SIG-M5 treated with dmso at 0.1 percent for 504 hours (cell line): ENCODE measurements at regions not wholly inside any gene's neighbourhood (a gene's known extent, or its start where the extent isn't known, plus 50 kb on each side); places are given as distances from the start of the nearest gene placed in this dataset.

Source experiments
- DNase-seq: peaks from one replicate; lab custom pipeline; 2025; ENCODE audit not compliant: unreplicated experiment; lab: John Stamatoyannopoulos, UW

DNA sequence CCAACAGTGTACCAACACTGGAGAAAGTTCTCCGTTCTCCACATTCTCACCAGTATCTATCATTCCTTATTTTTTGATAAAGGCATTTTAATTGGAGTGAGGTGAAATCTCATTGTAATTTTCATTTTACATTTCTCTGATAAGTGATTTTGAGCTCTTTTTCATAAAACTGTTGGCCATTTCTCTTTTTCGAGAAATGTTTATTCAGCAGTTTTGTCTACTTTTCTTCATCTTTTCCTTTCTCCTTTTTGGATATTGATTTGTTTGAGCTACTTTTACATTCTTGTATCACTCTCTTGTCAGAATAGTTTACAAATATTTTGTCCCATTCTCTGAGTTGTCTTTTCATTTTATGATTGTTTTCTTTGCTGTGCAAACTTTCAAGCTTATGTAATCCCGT lies 555.2 kb downstream of the COL12A1 start:
- no peak for DNase-seq

DNA sequence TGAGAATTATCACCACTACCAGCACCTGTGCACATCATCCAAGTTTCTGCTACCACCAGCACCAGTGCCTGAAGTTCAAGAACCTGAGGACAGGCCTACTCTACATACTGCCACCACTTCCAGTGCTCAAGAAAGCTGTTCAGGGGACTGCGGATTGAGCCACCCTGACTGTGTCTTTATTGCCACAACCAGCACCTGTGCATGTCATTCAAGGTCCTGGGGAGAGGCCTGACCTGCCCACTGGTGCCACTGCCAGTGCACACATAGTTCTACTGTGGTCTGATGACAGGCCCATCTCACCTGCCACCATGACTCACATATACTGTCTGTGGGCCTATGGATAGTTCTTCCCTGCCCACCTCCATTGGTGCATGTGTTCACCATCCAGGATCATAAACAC lies 559.4 kb downstream of the COL12A1 start:
- DNase-seq: no peak

DNA sequence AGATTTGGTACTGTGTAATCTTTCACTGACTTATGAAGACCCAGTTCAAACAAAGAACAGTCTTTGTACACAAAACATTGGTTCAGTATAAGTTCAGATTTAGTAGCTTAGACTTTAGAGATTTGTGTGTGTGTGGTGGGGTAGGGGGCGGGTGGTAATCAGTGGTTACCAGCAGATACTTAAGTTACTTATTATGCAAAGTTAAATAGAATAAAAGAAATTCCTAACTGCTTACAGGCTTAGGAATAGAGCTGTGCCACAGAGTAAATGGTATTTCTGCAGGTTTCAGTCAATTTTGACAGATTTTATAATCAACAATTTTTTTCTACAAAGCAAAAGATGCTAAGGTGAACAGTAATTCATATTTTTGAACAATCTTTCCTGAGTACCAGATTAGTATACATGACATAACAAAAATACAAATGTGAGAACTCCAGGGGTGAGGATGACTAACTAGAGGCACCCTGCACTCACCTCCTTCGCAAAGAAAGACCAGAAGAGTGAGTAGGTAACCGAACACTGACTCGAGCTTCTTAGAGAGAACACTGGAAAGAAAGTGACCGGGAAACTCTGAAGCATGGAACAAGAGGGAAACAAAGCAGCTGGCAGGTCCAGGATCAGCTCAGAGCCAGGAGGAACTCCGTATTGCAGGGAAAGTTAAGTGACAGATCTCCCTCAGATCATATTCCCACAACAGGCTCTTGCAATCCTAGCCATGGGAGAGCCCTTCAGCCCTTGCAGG lies 560.6 kb downstream of the COL12A1 start:
- no peak for DNase-seq

DNA sequence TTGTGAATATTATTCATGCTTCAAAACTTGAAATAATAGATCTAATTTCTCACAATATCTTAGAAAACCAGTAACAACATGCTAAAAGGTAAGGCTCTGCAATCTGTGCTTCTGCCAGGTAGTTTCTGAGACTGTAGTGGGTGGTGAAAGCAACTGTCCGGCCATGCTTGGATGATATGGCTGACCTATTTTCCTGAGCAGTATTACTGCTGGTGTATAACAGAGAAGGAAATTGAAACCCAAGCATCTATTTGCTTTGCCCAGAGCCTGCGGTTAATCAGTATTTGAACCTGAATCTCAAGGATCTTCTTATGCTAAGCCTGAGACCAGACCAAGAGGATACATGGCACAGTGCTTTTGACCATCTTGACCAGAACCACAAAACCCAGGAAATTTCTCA lies 563.8 kb downstream of the COL12A1 start:
- no peak for DNase-seq

DNA sequence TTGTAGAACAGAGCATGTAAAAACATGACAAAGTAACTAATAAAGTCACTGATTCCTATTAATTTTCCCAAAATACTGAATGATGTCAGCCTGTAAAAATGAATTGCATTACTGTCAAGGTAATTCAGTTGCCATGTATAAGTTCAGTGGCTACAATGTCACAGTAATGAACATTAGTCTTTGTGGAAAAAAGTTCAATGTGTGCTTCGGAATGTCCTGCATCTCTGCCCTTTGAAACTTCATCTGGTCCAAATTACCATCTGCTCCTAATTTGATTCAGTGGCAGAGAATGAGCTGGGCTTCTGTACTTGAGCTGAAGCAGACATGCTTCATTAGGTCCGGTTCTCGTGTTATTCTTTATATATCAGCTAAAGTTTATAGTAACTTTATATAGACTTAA lies 567.4 kb downstream of the COL12A1 start:
- no peak for DNase-seq

DNA sequence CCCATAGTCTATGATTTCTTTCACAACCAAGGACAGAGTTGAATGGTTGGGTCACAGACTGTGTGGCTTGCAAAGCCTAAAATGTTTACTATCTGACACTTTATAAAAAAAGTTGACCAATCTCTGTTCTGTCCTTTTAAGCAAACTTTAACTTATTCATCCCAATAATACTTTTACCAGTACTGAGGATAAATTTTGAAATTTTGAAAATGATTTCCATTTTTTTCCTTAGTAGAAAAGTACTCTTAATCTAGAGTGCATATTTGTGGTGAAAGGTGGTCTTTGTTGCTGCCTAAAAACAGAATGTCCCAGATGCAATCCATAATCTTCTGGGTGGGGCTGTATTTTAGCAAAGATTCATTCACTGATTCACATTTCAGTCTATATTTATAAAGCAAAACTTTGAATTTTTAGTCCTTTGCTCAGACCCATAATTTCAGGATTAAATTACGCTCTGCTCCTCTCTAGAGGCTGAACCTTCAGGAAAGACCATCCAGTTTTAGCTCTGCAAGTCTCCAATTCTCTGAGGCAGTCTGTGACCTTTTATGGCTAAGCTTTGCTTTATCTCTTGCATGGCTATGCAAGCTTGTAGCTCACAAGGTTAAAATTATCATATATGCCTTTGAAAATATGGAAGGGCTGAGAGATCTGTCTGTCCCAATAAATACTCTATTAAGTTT lies 573.5 kb downstream of the COL12A1 start:
- DNase-seq: no peak

DNA sequence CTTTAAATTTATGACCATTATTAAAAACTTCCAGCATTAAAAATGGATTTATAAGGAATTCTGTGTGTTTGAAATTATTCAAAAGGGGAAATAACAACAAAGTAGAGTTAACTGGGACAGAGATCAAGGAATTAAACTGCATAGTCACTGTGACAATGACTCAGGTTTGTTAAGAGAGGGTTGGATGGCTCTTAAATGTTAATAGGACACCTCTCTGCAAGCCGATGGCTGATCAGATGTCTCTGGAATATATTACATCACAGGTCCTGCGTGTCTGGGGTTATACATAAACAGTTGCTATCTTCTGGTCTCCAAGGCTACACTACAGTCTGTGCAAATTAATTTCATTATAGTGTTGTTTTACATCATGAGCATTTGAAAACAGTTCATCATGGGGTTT lies 574.3 kb downstream of the COL12A1 start:
- DNase-seq: no peak

DNA sequence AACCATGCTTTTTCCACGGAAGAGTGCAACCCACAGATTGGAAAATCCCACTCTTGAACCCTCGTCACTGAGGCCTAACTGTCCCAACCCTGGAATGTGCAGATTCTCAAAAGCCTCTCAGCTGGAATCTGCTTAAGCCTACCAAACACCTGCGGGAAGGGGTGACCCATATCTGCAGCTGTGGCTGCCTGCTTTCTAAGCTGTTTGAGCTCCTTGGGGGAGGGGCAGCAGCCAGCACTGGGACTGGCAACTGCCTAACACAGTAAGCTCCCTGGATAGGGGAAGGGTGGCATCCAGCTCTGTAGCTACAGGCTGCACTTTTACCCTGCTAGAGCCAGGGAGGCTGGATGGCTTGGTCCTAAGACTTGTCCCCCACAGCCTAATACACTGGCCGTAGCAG lies 579.6 kb downstream of the COL12A1 start:
- no peak for DNase-seq

DNA sequence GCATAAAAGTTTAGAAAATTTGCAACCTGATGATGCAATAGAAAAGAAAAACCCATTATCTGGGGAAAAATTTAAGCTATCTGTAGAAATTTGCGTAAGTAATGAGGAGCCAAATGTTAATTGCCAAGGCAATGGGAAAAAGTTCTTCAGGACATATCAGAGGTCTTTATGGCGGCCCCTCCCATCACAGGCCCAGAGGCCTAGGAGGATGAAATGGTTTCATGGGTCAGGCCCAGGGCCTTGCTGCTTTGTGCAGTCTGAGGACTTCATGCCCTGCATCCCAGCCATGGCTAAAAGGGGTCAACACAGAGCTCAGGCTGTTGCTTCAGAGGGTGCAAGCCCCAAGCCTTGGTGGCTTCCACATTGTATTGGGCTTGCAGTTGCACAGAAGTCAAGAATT lies 582.8 kb downstream of the COL12A1 start:
- DNase-seq: no peak

DNA sequence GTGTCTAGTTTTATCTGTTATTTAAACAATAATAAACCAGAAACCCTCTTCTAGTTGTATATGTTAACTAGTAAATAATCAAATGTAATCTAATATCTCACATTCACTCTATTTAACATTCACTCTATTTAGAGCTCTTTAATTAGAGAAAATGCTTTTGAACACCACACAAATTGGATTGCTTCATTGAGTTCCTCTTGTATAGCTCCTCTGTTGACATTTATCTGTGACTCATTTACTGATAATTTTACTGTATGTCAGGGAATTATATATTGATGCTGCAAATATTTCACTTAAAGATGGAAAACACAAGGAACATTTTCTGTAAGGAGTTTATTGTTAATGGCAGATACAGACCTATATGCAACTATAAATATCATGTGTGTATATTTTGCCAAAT lies 594.6 kb downstream of the COL12A1 start:
- DNase-seq: no peak

DNA sequence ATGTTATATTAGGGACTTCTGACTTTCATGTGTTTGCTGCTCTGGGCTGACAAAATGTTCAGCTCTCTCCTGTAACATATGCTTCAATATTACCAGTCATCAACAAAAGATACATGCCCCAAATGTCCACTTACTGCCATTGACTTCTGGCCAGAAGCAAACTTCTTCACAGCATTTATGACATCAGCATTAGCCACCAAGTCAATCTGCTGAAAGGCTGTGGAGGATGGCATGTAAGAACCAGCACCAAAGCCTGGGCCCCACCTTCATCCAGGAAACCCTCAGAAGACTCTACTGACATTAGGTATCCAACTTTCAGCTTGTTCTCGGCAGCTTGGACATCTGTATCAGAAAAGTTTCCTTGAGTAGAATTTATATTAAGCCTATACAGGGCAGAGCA lies 595.5 kb downstream of the COL12A1 start:
- DNase-seq: no peak

DNA sequence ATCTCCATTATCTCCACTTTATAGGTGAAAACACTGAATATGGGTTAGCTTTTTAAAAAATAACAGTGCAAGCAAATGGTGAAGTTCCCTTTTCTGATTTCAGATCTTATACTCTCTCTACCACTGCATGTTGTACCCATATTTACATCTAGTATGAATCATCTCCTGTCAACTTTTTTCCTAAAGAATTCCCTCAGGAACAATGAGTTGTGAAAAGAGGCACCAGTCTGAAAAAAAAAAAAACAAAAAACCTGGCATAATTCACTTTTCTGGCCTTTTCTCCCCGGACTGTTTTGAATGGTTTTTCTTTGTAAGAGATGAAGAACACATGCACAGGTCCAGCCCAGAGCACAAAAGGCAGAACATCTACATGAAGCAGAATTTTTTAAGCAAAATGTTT lies 596.0 kb downstream of the COL12A1 start:
- no peak for DNase-seq

DNA sequence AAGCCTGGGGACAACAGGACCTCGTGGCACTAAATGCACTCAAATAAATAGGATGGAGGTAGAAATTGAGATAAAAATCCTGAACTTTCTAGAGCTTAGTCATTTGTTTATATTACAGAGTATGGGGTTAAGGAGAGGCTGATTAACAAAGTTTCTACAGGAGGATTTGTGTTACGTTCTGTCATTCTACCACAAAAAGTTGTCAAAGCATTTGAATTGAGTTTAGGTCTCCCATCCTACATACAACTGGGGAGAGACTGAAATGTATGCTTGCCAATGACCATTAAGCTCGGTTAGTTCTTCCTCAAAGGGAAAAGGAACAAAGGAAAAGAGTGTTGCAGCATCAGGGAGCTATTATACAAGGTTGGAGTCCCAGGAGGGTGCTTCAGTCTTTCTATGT lies 597.9 kb downstream of the COL12A1 start:
- DNase-seq: no peak

DNA sequence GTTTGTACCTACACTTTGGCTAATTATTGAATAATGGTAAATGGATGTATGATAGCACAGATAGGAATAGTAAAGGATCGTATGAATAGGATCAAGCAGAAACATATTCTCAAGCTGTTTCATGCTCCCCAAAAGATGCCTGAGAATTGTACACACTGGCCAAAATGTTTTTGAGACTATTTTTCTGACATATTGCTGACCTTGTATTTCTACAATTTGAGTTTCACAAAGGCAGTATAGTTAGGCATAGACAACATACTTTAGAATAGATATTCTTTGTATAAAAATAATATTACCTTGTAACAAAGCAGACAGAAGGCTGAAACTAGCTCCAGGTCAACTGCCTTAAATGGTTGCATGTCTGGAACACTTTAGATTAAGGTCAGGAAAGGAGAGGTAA lies 598.4 kb downstream of the COL12A1 start:
- DNase-seq: no peak

DNA sequence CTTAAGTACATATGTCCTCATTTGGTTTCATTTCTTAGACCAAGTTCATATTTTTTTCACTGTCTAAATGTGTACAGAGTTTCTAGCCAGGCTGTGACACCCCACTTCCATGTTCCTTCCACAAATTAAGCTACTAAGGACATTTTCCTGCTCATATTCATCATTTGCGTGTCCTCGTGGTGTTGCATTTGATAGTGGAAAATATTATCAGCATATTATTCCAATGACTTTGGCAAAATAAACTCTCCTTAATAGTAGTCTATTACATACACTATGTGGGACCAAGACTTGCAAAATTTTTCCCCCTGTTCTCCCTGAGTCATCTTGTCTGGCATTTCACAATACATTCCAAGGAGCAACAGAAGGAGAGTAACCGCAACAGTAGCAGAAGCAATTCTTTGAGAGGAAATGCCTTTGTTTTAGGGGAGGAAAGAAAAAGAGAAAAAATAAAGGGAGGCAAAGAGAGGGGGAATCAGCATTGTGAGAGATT lies 599.2 kb downstream of the COL12A1 start:
- peak; percentile 0 for DNase-seq

DNA sequence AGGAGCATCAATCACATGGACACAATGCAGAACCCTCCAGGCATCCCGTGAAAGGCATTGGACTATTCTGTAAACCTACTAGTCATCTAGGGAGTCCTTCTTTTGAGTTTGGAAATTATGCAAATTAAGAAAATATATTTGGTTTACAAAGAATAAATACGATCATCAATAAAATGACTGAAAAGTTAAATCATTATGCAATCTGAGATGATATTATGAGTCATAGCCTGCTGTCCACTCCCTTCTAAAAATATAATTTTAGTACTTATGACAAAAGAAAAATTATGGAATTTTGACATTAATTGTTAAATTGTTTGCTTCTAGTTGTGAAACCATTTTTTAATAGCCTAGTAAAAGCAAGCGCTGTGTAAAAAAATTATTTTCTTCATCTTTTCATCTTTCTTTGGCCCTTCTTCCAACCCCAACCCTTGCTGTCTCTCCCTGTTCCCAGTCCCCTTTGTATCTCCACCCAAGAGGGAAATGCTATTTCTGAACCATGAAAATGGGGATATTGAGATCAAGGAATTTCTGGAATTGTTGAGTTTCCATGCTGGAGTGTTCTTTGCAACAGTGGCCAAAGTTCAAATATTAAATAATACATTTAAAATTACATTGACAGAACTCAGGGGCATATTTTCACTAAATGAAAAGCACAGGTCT lies 599.8 kb downstream of the COL12A1 start:
- DNase-seq: no peak

DNA sequence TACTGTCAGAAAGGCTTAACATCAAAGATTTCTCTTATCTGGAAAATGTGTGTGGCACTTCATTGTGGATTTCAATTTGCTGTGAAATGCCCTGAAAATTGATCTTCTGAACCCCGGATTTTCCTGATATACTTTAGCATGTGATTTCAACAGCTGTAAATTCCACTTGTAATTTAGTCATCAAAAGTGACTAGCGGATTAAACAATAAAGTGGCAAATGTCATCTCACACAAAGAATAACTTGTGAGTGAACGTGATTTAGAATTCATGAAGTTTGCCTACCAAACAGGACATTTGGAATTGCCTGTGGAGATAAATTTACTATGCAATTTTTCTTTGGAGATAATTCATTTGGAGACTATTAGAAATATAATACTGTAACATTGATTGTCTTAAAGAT lies 601.6 kb downstream of the COL12A1 start:
- no peak for DNase-seq

DNA sequence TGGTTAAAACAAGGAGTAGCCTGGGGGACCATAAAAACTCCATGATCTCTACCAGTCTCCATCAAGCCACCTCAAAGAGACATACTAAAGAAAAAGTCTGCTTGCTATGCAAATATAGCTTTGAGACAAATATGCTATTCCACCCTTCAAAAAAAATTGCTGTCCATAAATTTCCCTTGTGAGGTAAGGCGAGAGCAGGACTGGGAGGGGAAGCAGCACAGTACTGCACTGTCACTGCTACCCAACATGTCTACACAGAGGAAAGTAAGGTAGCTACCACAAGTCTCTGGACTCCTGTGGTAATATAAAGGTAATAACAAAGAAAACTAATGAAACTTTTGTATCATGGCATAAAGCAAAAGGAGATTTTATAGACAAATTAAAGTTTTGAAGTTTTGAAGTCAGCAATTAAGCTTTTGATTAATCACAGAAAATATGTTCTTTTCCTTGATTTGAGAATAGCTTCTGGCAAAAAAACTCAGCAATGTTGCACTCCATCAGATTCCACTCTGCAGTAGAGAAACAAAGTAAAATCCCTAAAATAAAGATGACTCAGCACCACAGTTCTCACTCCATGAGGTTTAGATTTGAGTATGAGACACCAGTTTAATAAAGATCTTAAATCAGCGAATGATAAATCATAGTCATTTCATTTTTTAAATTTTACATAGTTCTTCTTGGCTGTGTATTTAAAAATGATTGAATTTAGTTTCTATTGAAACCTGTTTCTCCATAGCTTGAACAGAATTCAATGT lies 602.4 kb downstream of the COL12A1 start:
- no peak for DNase-seq

DNA sequence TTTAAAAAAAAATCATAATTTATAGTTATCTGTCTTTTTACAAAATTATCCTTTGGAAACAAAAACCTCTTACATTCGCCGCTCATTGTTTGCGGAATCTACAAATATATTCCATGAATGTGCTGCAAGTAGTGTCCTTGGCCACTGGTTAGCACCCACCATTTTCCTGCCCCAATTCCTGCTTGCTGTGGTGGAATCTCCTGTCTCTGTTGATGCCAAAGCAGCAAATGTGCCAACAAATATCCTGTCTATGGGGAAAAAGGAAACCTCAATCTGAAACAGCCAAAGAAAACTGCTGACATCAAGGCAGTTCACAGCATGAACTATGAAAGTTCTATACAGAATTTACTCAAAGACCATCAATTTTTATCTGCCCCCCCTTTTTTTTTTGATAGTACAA lies 603.6 kb downstream of the COL12A1 start:
- no peak for DNase-seq

DNA sequence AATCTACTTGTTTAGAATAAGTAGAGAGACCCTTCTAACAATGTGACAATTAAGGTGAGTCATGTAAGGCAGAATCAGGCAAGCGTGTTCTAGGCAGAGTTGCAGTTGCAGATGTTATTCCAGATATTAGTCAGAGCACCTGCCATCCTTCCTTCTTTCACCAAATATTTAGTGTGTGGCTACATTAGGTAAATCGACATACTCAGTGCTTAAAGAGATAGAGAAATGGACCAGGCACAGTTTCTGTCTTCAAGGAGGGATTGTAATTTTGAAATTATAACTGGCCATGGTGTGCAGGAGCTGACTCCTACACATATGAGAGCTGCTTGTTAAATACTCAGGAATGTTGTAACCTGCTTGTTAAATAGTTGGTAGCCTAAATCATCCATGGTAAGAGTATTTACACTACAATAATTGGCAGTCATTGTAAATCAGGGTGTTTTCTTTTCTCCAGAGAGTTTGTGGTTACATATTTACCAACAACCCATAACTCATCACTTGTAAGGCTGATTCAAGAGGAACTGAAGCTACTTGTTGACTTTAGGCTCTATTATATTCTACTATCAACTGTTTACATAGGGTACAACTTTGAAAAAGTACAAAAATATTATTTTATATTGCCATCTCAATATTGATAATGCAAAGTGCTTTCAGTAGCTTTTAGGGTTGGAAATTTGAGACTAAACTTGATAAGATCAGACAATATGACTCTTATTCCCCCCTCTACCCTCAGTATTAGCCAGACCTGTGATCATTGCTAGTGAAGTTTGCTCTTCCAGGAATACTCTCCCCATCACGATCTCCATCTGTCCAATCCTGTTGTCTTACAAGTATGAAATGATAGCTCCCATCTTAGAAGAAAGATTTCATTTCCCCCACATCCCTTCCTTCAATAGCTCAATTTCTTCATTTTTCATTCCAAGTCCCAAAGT lies 607.1 kb downstream of the COL12A1 start:
- no peak for DNase-seq
